H1 (cell line): ENCODE measurements at regions not wholly inside any gene's neighbourhood (a gene's known extent, or its start where the extent isn't known, plus 50 kb on each side); places are given as distances from the start of the nearest gene placed in this dataset.

Experiments used
- CTCF ChIA-PET: fragments of 300-600 bp; sonication (Branson Sonifier 250); formaldehyde crosslinking; loops from one replicate; lab custom pipeline; 2021; ENCODE audit not compliant: partially characterized antibody; lab: Charles Lee
- POLR2A ChIA-PET: fragments of 300-600 bp; sonication (Branson Sonifier 250); formaldehyde crosslinking; loops from one replicate; lab custom pipeline; 2021; ENCODE audit warnings: inconsistent platforms; ENCODE audit not compliant: partially characterized antibody; lab: Charles Lee
- DNase-seq, 2 experiments: peaks; one replicate each; pipeline versions ENCODE4 v3.0.0 to v3.0.0-alpha.2; 2010 to 2022; ENCODE audit warnings: low spot score in 2 of 2, low read depth in 1 of 2, mixed read lengths in 1 of 2
- FAIRE-seq: peaks from 2 replicates; lab custom pipeline; 2011; peaks lifted over from hg19 to GRCh38; lab: Jason Lieb, UNC
- H2AFZ ChIP-seq: 2 replicates; pipeline ENCODE4 v1.8.1; 2012; ENCODE audit warnings: low read length, inconsistent platforms
- H2AK5ac ChIP-seq: 2 replicates; pipeline ENCODE4 v1.6.1; 2013; ENCODE audit warnings: low read depth, low read length
- H2BK120ac ChIP-seq: replicated peaks from 2 replicates; pipeline ENCODE3; 2013; ENCODE audit warnings: low read depth, low read length, inconsistent platforms
- H2BK12ac ChIP-seq: 2 replicates; pipeline ENCODE4 v1.6.1; 2013; ENCODE audit warnings: low read depth, low read length
- H2BK15ac ChIP-seq: 2 replicates; pipeline ENCODE4 v1.6.1; 2013; ENCODE audit warnings: low read length
- H2BK20ac ChIP-seq: 2 replicates; pipeline ENCODE4 v1.6.1; 2013; ENCODE audit warnings: low read length
- H2BK5ac ChIP-seq: 2 replicates; pipeline ENCODE4 v1.6.1; 2013; ENCODE audit warnings: low read depth, low read length
- H3K14ac ChIP-seq: 2 replicates; pipeline ENCODE4 v1.6.1; 2013; ENCODE audit warnings: inconsistent platforms; ENCODE audit not compliant: insufficient read length
- H3K18ac ChIP-seq: 2 replicates; pipeline ENCODE4 v1.6.1; 2013; ENCODE audit warnings: low read length; ENCODE audit errors: extremely low read depth
- H3K23ac ChIP-seq: 2 replicates; pipeline ENCODE4 v1.6.1; 2013; ENCODE audit warnings: inconsistent platforms; ENCODE audit not compliant: insufficient read length
- H3K23me2 ChIP-seq: 2 replicates; pipeline ENCODE4 v1.6.1; 2013; ENCODE audit warnings: low read depth, low read length
- H3K27ac ChIP-seq: 2 replicates; pipeline ENCODE4 v1.6.1; 2011; ENCODE audit warnings: low read depth, low read length, inconsistent platforms
- H3K27me3 ChIP-seq, 4 experiments: replicated peaks in 1 of 4; 1 replicate in 1 of 4; 2 replicates in 3 of 4; pipeline versions ENCODE4 v1.6.1 to v1.8.1; 2011 to 2013; ENCODE audit warnings: low read length in 3 of 4, mild to moderate bottlenecking in 3 of 4, inconsistent platforms in 2 of 4, mixed read lengths in 2 of 4, moderate library complexity in 1 of 4; ENCODE audit not compliant: control insufficient read depth in 3 of 4, insufficient read depth in 3 of 4; ENCODE audit errors: extremely low read depth in 1 of 4
- H3K36me3 ChIP-seq, 4 experiments: 2 replicates each; pipeline versions ENCODE4 v1.6.1 to v1.8.1; 2011 to 2013; ENCODE audit warnings: mild to moderate bottlenecking in 4 of 4, low read length in 3 of 4, moderate library complexity in 2 of 4, control low read depth in 1 of 4, inconsistent platforms in 1 of 4; ENCODE audit not compliant: insufficient read depth in 4 of 4, control insufficient read depth in 2 of 4
- H3K4ac ChIP-seq: replicated peaks from 2 replicates; pipeline ENCODE3; 2013; ENCODE audit warnings: low read length, low read depth, mixed read lengths, inconsistent platforms; ENCODE audit not compliant: insufficient read length
- H3K4me1 ChIP-seq, 4 experiments: replicated peaks in 1 of 4; 1 replicate in 1 of 4; 2 replicates in 3 of 4; pipeline versions ENCODE4 v1.6.1 to v1.8.1; 2011 to 2013; ENCODE audit warnings: low read length in 3 of 4, inconsistent platforms in 2 of 4, mixed read lengths in 1 of 4; ENCODE audit not compliant: insufficient read depth in 4 of 4, control insufficient read depth in 3 of 4
- H3K4me2 ChIP-seq, 2 experiments: 2 replicates each; pipeline versions ENCODE4 v1.6.1 to v1.8.1; 2011 to 2013; ENCODE audit warnings: low read depth in 2 of 2, low read length in 2 of 2, control low read depth in 1 of 2, inconsistent platforms in 1 of 2, mild to moderate bottlenecking in 1 of 2; ENCODE audit not compliant: insufficient read depth in 1 of 2
- H3K4me3 ChIP-seq, 4 experiments: fragments of 200-600, 300-600 bp in 1 of 4; sonication (generic), shearing (Covaris generic), sonication (Bioruptor Twin) in 1 of 4; 2 replicates each; pipeline versions ENCODE4 v1.5.1 to v1.8.1; 2011 to 2016; ENCODE audit warnings: low read length in 4 of 4, low read depth in 3 of 4, control low read depth in 2 of 4, inconsistent platforms in 2 of 4, mild to moderate bottlenecking in 2 of 4, mixed read lengths in 1 of 4, moderate library complexity in 1 of 4; ENCODE audit not compliant: insufficient read depth in 2 of 4; ENCODE audit errors: extremely low read depth in 1 of 4
- H3K56ac ChIP-seq: replicated peaks from 2 replicates; pipeline ENCODE3; 2013; ENCODE audit warnings: low read depth, mild to moderate bottlenecking, mixed read lengths, low read length, inconsistent platforms; ENCODE audit not compliant: insufficient read length
- H3K79me1 ChIP-seq: 2 replicates; pipeline ENCODE4 v1.6.1; 2013; ENCODE audit warnings: low read depth, low read length, control low read depth
- H3K79me2 ChIP-seq, 2 experiments: 2 replicates each; pipeline versions ENCODE4 v1.6.1 to v1.8.1; 2012 to 2013; ENCODE audit warnings: low read length in 2 of 2, mild to moderate bottlenecking in 2 of 2, inconsistent platforms in 1 of 2; ENCODE audit not compliant: insufficient read depth in 2 of 2, control insufficient read depth in 1 of 2
- H3K9ac ChIP-seq, 4 experiments: replicated peaks in 1 of 4; 1 replicate in 1 of 4; 2 replicates in 3 of 4; pipeline versions ENCODE4 v1.6.1 to v1.8.1; 2011 to 2013; ENCODE audit warnings: low read depth in 3 of 4, low read length in 3 of 4, control low read depth in 2 of 4, mild to moderate bottlenecking in 2 of 4, moderate library complexity in 2 of 4, inconsistent platforms in 1 of 4; ENCODE audit errors: extremely low read depth in 1 of 4
- H3K9me3 ChIP-seq, 2 experiments: 2 replicates each; pipeline versions ENCODE4 v1.6.1 to v1.8.1; 2012 to 2013; ENCODE audit warnings: mild to moderate bottlenecking in 2 of 2, moderate library complexity in 2 of 2, control low read depth in 1 of 2, inconsistent platforms in 1 of 2, low read depth in 1 of 2, low read length in 1 of 2, mixed read lengths in 1 of 2; ENCODE audit not compliant: insufficient read depth in 2 of 2
- H4K20me1 ChIP-seq, 2 experiments: replicated peaks in 1 of 2; 2 replicates each; pipeline versions ENCODE3 to v1.8.1; 2011 to 2013; ENCODE audit warnings: inconsistent platforms in 2 of 2, low read length in 2 of 2, mild to moderate bottlenecking in 1 of 2; ENCODE audit not compliant: insufficient read depth in 2 of 2, control insufficient read depth in 1 of 2
- H4K5ac ChIP-seq: 2 replicates; pipeline ENCODE4 v1.6.1; 2013; ENCODE audit warnings: low read length, low read depth, mixed read lengths, inconsistent platforms; ENCODE audit not compliant: insufficient read length
- H4K8ac ChIP-seq: 2 replicates; pipeline ENCODE4 v1.8.0; 2013; ENCODE audit warnings: mild to moderate bottlenecking, moderate library complexity, low read length, inconsistent platforms; ENCODE audit not compliant: insufficient read depth; ENCODE audit errors: extremely low read depth
- H4K91ac ChIP-seq: replicated peaks from 2 replicates; pipeline ENCODE3; 2013; ENCODE audit warnings: low read length, mixed read lengths, inconsistent platforms; ENCODE audit not compliant: insufficient read length
- ATF2 ChIP-seq: IDR thresholded peaks from 2 replicates; pipeline ENCODE4 v1.6.1; 2012; ENCODE audit warnings: low read length, inconsistent platforms
- CBX8 ChIP-seq: fragments of 300-800, 300-1000 bp; sonication (generic); IDR thresholded peaks from 2 replicates; pipeline ENCODE4 v1.7.1; 2016; ENCODE audit warnings: low read depth, low read length, borderline replicate concordance
- CTBP2 ChIP-seq: IDR thresholded peaks from 2 replicates; pipeline ENCODE4 v1.7.0; 2011; ENCODE audit warnings: borderline replicate concordance, mild to moderate bottlenecking, moderate library complexity, mixed read lengths, low read length; ENCODE audit not compliant: insufficient read depth, insufficient read length
- EZH2 ChIP-seq: fragments of 200-600 bp; sonication (generic); IDR thresholded peaks from 2 replicates; pipeline ENCODE4 v1.7.1; 2012; ENCODE audit warnings: low read depth, mild to moderate bottlenecking, moderate library complexity, low read length, inconsistent platforms; ENCODE audit not compliant: severe bottlenecking
- GABPA ChIP-seq: IDR thresholded peaks from 2 replicates; pipeline ENCODE4 v1.6.1; 2011; ENCODE audit warnings: mild to moderate bottlenecking, low read length, moderate library complexity, borderline replicate concordance; ENCODE audit not compliant: insufficient read depth
- JUN ChIP-seq: IDR thresholded peaks from 2 replicates; pipeline ENCODE4 v1.6.1; 2011; ENCODE audit warnings: low read depth, mild to moderate bottlenecking, improper control_type of control experiment, low read length
- KDM5A ChIP-seq: fragments of 200-600 bp; IDR thresholded peaks from 2 replicates; pipeline ENCODE4 v1.7.1; 2012; ENCODE audit warnings: mild to moderate bottlenecking, low read length, inconsistent platforms, mixed read lengths
- NANOG ChIP-seq: IDR thresholded peaks from 2 replicates; pipeline ENCODE4 v1.6.1; 2011; ENCODE audit warnings: low read length, low read depth, mild to moderate bottlenecking, inconsistent platforms; ENCODE audit not compliant: insufficient read depth, poor library complexity, severe bottlenecking
- POU5F1 ChIP-seq: IDR thresholded peaks from 2 replicates; pipeline ENCODE4 v1.6.1; 2011; ENCODE audit warnings: low read depth, mild to moderate bottlenecking, low read length, moderate library complexity
- TAF1 ChIP-seq: IDR thresholded peaks from 2 replicates; pipeline ENCODE4 v1.6.1; 2011; ENCODE audit warnings: mild to moderate bottlenecking, low read depth, low read length
- TCF12 ChIP-seq: IDR thresholded peaks from 2 replicates; pipeline ENCODE4 v1.6.1; 2011; ENCODE audit warnings: low read depth, mild to moderate bottlenecking, low read length
- WGBS, 2 experiments: shearing (Covaris generic) in 1 of 2; methylation state at CpG; one replicate each; pipeline versions ENCODE4 v1.1.6 to v1.1.7; 2013 to 2015; ENCODE audit warnings: low lambda C conversion rate in 2 of 2, mixed read lengths in 2 of 2, inconsistent platforms in 1 of 2, low coverage in 1 of 2, missing lambda C conversion rate in 1 of 2; ENCODE audit not compliant: insufficient replicate concordance in 2 of 2, insufficient coverage in 1 of 2, insufficient read length in 1 of 2; ENCODE audit errors: extremely low coverage in 1 of 2, missing lambda C conversion rate in 1 of 2; 5-methylcytosine and 5-hydroxymethylcytosine counted together
- TF ChIP-seq, protein P1 (sequence below): IDR thresholded peaks from 2 replicates; pipeline ENCODE4 v1.6.1; 2012; ENCODE audit warnings: inconsistent platforms

GRCh38 chr17:45688353-45688752 is 95.8 kb upstream of the CRHR1 start:
- no peak overlapping the region for H2AFZ ChIP-seq
- DNase-seq = no peak
- H3K79me2 ChIP-seq = no peaks in the 10 kb centered on the region
- no peak overlapping the region for H3K56ac ChIP-seq
- ChIA-PET POLR2A (no interaction called here), CTCF (interaction anchor here (0.6 to 2.9 kb wide), 10 partner anchors 9 to 170 kb away, joined by 3 to 8 read pairs (median 3); no protein-coding TSS in a partner anchor)
- no peaks in the 10 kb centered on the region for H3K79me1 ChIP-seq
- no peak overlapping the region for H2BK5ac ChIP-seq
- no peak overlapping the region for H3K23ac ChIP-seq
- H3K27ac ChIP-seq = no peak overlapping the region
- no peak overlapping the region for H3K14ac ChIP-seq
- H2BK120ac ChIP-seq = no peak overlapping the region
- no peaks in the 10 kb centered on the region for H3K23me2 ChIP-seq
- no peak overlapping the region for H3K4me3 ChIP-seq
- no peak overlapping the region for H3K4ac ChIP-seq
- H4K8ac ChIP-seq = no peak overlapping the region
- no peak for FAIRE-seq
- H2BK12ac ChIP-seq = no peak overlapping the region
- H3K36me3 ChIP-seq = no peaks in the 10 kb centered on the region; a peak in 1 of 8 replicates
- no peak overlapping the region for H3K4me2 ChIP-seq
- no peak overlapping the region for H2BK20ac ChIP-seq
- H3K9me3 ChIP-seq = no peaks in the 10 kb centered on the region
- H3K4me1 ChIP-seq = no peaks in the 10 kb centered on the region
- H3K27me3 ChIP-seq = peaks cover 0 to 5% (median 0%) of the 10 kb centered on the region in 4 experiments; a peak in 3 of 7 replicates
- H4K5ac ChIP-seq = no peak overlapping the region
- no peak overlapping the region for H3K9ac ChIP-seq
- H4K20me1 ChIP-seq = no peaks in the 10 kb centered on the region
- no peak overlapping the region for H2AK5ac ChIP-seq
- H2BK15ac ChIP-seq = no peak overlapping the region
- H3K18ac ChIP-seq = no peak overlapping the region
- no peak overlapping the region for H4K91ac ChIP-seq
- 85% methylated on average over 10 of the region's 10 CpGs; no CpG with 5 or more reads in 1 of the 2 experiments for WGBS, 2 experiments
- TF ChIP-seq CTBP2 (no peak), CBX8 (no peak), GABPA (no peak), KDM5A (no peak), EZH2 (no peak), JUN (no peak), ATF2 (no peak), TAF1 (no peak), TCF12 (no peak), NANOG (no peak), POU5F1 (no peak)
- TF ChIP-seq, protein P1, sequence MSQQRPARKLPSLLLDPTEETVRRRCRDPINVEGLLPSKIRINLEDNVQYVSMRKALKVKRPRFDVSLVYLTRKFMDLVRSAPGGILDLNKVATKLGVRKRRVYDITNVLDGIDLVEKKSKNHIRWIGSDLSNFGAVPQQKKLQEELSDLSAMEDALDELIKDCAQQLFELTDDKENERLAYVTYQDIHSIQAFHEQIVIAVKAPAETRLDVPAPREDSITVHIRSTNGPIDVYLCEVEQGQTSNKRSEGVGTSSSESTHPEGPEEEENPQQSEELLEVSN = no peak
